ENCODE measurements at regions not wholly inside any gene's neighbourhood (a gene's known extent, or its start where the extent isn't known, plus 50 kb on each side); places are given as distances from the start of the nearest gene placed in this dataset.
"Not testable (repeated sequence)": the region's sequence is repeated elsewhere in the genome, so short reads cannot be mapped to it uniquely, and the experiment has no call there.

- Histone ChIP-seq H3K27ac (ENCODE audit: low read depth) (no peak overlapping the region), H3K36me3 (ENCODE audit: insufficient read depth) (no peaks in the 10 kb centered on the region), H3K4me3 (ENCODE audit: low read depth, low read length) (no peak overlapping the region), H3K4me1 (ENCODE audit: insufficient read depth) (no peaks in the 10 kb centered on the region)
- no peak for DNase-seq (ENCODE audit: extremely low spot score)
- 80% methylated on average over 2 of the region's 2 CpGs for WGBS
Observed at GRCh38 chr9:2526071-2526828, 95.3 kb upstream of the VLDLR start.

GRCh38 chr9:2531481-2531880, 90.1 kb upstream of the VLDLR start:
- Histone ChIP-seq H3K36me3 (ENCODE audit: insufficient read depth) (no peaks in the 10 kb centered on the region), H3K4me3 (ENCODE audit: low read depth, low read length) (no peak overlapping the region), H3K27ac (ENCODE audit: low read depth) (no peak overlapping the region), H3K4me1 (ENCODE audit: insufficient read depth) (no peaks in the 10 kb centered on the region)
- 95% methylated on average over 4 of the region's 4 CpGs for WGBS
- DNase-seq (ENCODE audit: extremely low spot score): no peak

GRCh38 chr9:2536511-2536910, 85.1 kb upstream of the VLDLR start:
- no peak overlapping the region for H3K27ac ChIP-seq (ENCODE audit: low read depth)
- H3K4me3 ChIP-seq (ENCODE audit: low read depth, low read length): no peak overlapping the region
- no peaks in the 10 kb centered on the region for H3K4me1 ChIP-seq (ENCODE audit: insufficient read depth)
- DNase-seq (ENCODE audit: extremely low spot score): no peak
- 92% methylated on average over 2 of the region's 2 CpGs for WGBS
- no peaks in the 10 kb centered on the region for H3K36me3 ChIP-seq (ENCODE audit: insufficient read depth)

GRCh38 chr9:2545881-2546490, 75.6 kb upstream of the VLDLR start:
- no peaks in the 10 kb centered on the region for H3K36me3 ChIP-seq (ENCODE audit: insufficient read depth)
- 88% methylated on average over 6 of the region's 6 CpGs for WGBS
- no peaks in the 10 kb centered on the region for H3K4me1 ChIP-seq (ENCODE audit: insufficient read depth)
- no peak overlapping the region for H3K4me3 ChIP-seq (ENCODE audit: low read depth, low read length)
- no peak for DNase-seq (ENCODE audit: extremely low spot score)
- H3K27ac ChIP-seq (ENCODE audit: low read depth): no peak overlapping the region

- 88% methylated on average over 7 of the region's 7 CpGs for WGBS
- DNase-seq (ENCODE audit: extremely low spot score); H3K4me3 ChIP-seq (ENCODE audit: low read depth, low read length); H3K4me1 ChIP-seq (ENCODE audit: insufficient read depth); H3K36me3 ChIP-seq (ENCODE audit: insufficient read depth); H3K27ac ChIP-seq (ENCODE audit: low read depth): not testable (repeated sequence)
Observed at GRCh38 chr9:2555899-2556600, 65.5 kb upstream of the VLDLR start.

DNA sequence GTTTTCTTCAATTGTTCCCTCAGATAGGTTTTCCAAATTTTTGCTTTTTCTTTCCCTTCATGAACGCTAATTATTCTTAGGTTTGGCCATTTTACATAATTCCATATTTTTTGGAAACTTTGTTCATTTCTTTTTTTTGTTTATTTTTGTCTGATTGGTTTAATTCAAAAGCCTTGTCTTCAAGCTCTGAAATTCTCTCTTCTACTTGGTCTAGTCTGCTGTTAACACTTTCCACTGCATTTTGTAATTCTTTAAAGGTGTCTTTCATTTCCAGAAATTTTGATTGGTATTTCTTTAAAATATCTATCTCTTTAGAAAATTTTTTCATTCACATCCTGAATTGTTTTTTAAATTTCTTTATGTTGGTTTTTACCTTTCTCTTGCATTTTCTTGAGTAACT, 63.9 kb upstream of the VLDLR start:
- no peak overlapping the region for H3K4me3 ChIP-seq (ENCODE audit: low read depth, low read length)
- no peak overlapping the region for H3K27ac ChIP-seq (ENCODE audit: low read depth)
- no peak for DNase-seq (ENCODE audit: extremely low spot score)
- WGBS: 94% methylated on average over 1 of the region's 1 CpG
- H3K4me1 ChIP-seq (ENCODE audit: insufficient read depth): no peaks in the 10 kb centered on the region
- H3K36me3 ChIP-seq (ENCODE audit: insufficient read depth): no peaks in the 10 kb centered on the region

- Histone ChIP-seq H3K27ac (ENCODE audit: low read depth) (no peak overlapping the region), H3K4me3 (ENCODE audit: low read depth, low read length) (no peak overlapping the region), H3K36me3 (ENCODE audit: insufficient read depth) (no peaks in the 10 kb centered on the region), H3K4me1 (ENCODE audit: insufficient read depth) (no peaks in the 10 kb centered on the region)
- 28% methylated on average over 5 of the region's 5 CpGs for WGBS
- peak; percentile 77 for DNase-seq (ENCODE audit: extremely low spot score)
Observed at GRCh38 chr9:2559192-2560152, 62.1 kb upstream of the VLDLR start.

- H3K4me3 ChIP-seq (ENCODE audit: low read depth, low read length): no peak overlapping the region
- H3K36me3 ChIP-seq (ENCODE audit: insufficient read depth): no peaks in the 10 kb centered on the region
- H3K27ac ChIP-seq (ENCODE audit: low read depth): no peak overlapping the region
- H3K4me1 ChIP-seq (ENCODE audit: insufficient read depth): no peaks in the 10 kb centered on the region
- no peak for DNase-seq (ENCODE audit: extremely low spot score)
Observed at GRCh38 chr9:2560180-2560579, 61.4 kb upstream of the VLDLR start.

GRCh38 chr9:2565676-2566340, 55.8 kb upstream of the VLDLR start:
- H3K4me1 ChIP-seq (ENCODE audit: insufficient read depth): no peaks in the 10 kb centered on the region
- no peak overlapping the region for H3K27ac ChIP-seq (ENCODE audit: low read depth)
- no peaks in the 10 kb centered on the region for H3K36me3 ChIP-seq (ENCODE audit: insufficient read depth)
- no peak overlapping the region for H3K4me3 ChIP-seq (ENCODE audit: low read depth, low read length)
- no peak for DNase-seq (ENCODE audit: extremely low spot score)
- WGBS: 91% methylated on average over 6 of the region's 6 CpGs

DNA sequence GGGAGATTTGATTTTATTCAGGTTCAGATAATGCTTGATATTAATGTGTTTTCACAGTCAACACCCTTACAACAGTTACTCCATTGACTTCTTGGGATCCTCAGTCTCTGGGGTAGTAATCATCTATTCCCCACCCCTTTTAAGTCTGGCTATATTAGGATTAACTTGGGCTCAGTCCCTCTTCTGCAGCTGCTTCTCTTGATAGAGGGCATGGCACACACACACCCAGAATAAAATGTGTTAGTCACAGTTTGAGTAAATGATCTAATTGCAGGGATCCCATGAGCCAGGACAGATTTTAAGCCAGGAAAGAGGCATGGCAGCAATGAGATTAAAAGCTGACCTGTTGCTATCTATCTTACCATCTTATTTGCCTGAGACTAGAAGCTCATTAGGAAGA, 53.7 kb upstream of the VLDLR start:
- Histone ChIP-seq H3K27ac (ENCODE audit: low read depth) (no peak overlapping the region), H3K36me3 (ENCODE audit: insufficient read depth) (no peaks in the 10 kb centered on the region), H3K4me3 (ENCODE audit: low read depth, low read length) (no peak overlapping the region), H3K4me1 (ENCODE audit: insufficient read depth) (no peaks in the 10 kb centered on the region)
- DNase-seq (ENCODE audit: extremely low spot score): no peak

DNA sequence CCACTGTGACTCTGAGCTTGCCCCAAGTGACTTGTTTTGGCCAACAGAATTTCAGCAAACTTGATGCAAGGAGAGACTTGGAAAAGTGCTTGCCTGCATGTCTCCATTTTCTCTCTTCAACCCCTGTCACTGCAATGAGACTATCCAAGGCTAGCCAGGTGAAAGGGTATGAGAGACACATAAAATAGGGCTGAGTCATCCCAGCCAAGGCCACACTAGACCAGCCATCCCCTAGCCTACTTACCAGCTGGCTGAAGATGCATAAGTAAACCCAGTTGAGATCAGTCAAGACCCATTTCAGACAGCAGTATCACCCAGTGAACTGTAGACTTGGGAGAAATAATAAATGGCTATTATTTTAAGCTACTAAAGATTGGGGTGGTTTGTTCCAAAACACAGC, 52.9 kb upstream of the VLDLR start:
- Histone ChIP-seq H3K36me3 (ENCODE audit: insufficient read depth) (no peaks in the 10 kb centered on the region), H3K27ac (ENCODE audit: low read depth) (no peak overlapping the region), H3K4me1 (ENCODE audit: insufficient read depth) (no peaks in the 10 kb centered on the region), H3K4me3 (ENCODE audit: low read depth, low read length) (no peak overlapping the region)
- DNase-seq (ENCODE audit: extremely low spot score): no peak

DNA sequence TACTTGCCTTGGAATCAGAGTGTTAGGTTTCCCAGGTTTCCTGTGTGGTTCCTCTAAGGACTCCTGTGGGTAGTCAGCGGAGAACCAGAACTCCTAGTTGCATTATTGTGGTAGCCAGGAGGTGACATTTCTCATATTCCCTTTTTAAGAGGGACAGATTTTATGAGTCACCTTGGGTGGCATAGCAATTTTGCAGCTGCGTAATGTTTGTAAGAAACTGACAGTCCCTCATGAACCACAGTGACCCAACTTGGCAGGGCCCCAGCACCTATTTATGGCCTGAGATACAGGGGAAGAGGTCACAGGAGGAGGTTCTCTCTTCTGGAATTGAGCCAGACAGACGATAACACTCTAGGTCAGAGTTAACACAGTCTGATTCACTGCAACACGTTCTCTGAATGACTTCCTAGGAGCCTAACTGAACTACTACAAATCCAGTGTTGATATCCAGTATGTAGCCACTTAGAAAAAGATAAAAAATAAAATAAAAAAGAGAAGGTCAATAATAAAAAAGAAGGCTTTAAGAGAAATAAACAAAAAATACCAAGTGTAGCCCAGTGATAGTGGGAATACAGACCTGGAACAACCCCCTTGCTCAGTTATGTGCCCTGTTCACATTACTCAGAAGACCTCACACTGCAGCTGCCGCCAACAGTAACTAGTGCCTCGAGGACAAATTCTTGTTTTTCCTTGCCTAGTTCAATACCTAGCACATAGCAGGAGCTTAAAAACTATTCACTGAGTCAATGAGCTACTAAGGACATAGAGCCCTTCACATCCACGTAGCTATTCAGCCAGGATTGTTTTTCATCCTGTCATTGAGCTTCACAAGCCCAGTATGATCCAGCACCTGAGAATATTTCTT, 50.7 kb upstream of the VLDLR start:
- Histone ChIP-seq H3K4me3 (ENCODE audit: low read depth, low read length) (no peak overlapping the region), H3K36me3 (ENCODE audit: insufficient read depth) (no peaks in the 10 kb centered on the region), H3K4me1 (ENCODE audit: insufficient read depth) (no peaks in the 10 kb centered on the region), H3K27ac (ENCODE audit: low read depth) (no peak overlapping the region)
- peak; percentile 39 for DNase-seq (ENCODE audit: extremely low spot score)
- WGBS: 29% methylated on average over 7 of the region's 7 CpGs
